IMR-90 (cell line): ENCODE measurements at regions not wholly inside any gene's neighbourhood (a gene's known extent, or its start where the extent isn't known, plus 50 kb on each side); places are given as distances from the start of the nearest gene placed in this dataset.

Experiments
- ATAC-seq: fragments of 200-7000 bp; cut with Tn5 transposase; 2 replicates; pipeline ENCODE4 v1.9.1; 2020; ENCODE audit warnings: low read depth, mild to moderate bottlenecking, moderate library complexity
- BruUV-seq: library from RNA; stranded (reverse); fragments of 400-500 nt; replicated peaks from 2 replicates; lab custom pipeline; 2021; lab: Mats Ljungman, UMichigan
- CTCF ChIA-PET: fragments of 300-600 bp; formaldehyde crosslinking; extraction: SDS; loops from one replicate; lab custom pipeline; 2021; ENCODE audit warnings: antibody characterized with exemption; lab: Yijun Ruan, JAX
- POLR2A ChIA-PET: fragments of 300-600 bp; sonication (Branson Sonifier 250); formaldehyde crosslinking; loops from one replicate; lab custom pipeline; 2022; ENCODE audit warnings: antibody characterized with exemption; ENCODE audit not compliant: unreplicated experiment; lab: Charles Lee
- DNase-seq: peaks from one replicate; pipeline ENCODE4 v3.0.0; 2013
- H2AFZ ChIP-seq: replicated peaks from 2 replicates; pipeline ENCODE3; 2013; ENCODE audit warnings: low read length, mild to moderate bottlenecking; ENCODE audit not compliant: poor library complexity
- H2AK5ac ChIP-seq: 2 replicates; pipeline ENCODE4 v1.6.1; 2013; ENCODE audit warnings: low read depth, low read length, inconsistent platforms
- H2AK9ac ChIP-seq: replicated peaks from 2 replicates; pipeline ENCODE3; 2013; ENCODE audit warnings: mild to moderate bottlenecking, low read depth, low read length, moderate library complexity; ENCODE audit not compliant: poor library complexity
- H2BK120ac ChIP-seq: 2 replicates; pipeline ENCODE4 v1.6.1; 2013; ENCODE audit warnings: low read depth, low read length, inconsistent platforms
- H2BK15ac ChIP-seq: 3 replicates; pipeline ENCODE4 v1.6.1; 2013; ENCODE audit warnings: low read depth, low read length, inconsistent platforms
- H2BK20ac ChIP-seq: 2 replicates; pipeline ENCODE4 v1.6.1; 2013; ENCODE audit warnings: low read depth, mild to moderate bottlenecking, inconsistent platforms, low read length, moderate library complexity
- H2BK5ac ChIP-seq: 2 replicates; pipeline ENCODE4 v1.6.1; 2013; ENCODE audit warnings: mild to moderate bottlenecking, low read depth, low read length, inconsistent platforms; ENCODE audit not compliant: poor library complexity, severe bottlenecking
- H3K14ac ChIP-seq: replicated peaks from 2 replicates; pipeline ENCODE4 v1.6.1; 2013; ENCODE audit warnings: low read depth, low read length, inconsistent platforms
- H3K18ac ChIP-seq: 2 replicates; pipeline ENCODE4 v1.6.1; 2013; ENCODE audit warnings: low read depth, low read length, control low read depth
- H3K23ac ChIP-seq: 2 replicates; pipeline ENCODE4 v1.6.1; 2013; ENCODE audit warnings: low read depth, low read length, inconsistent platforms
- H3K27ac ChIP-seq: 2 replicates; pipeline ENCODE4 v1.5.1; 2013; ENCODE audit warnings: mild to moderate bottlenecking, control low read depth, low read length; ENCODE audit not compliant: insufficient read depth
- H3K27me3 ChIP-seq: 2 replicates; pipeline ENCODE4 v1.6.1; 2013; ENCODE audit warnings: low read length; ENCODE audit not compliant: control insufficient read depth, insufficient read depth
- H3K36me3 ChIP-seq: 2 replicates; pipeline ENCODE4 v1.6.1; 2013; ENCODE audit warnings: low read length, mixed read lengths; ENCODE audit not compliant: control insufficient read depth, insufficient read depth
- H3K4ac ChIP-seq: 2 replicates; pipeline ENCODE4 v1.6.1; 2013; ENCODE audit warnings: low read depth, low read length, inconsistent platforms
- H3K4me1 ChIP-seq: 2 replicates; pipeline ENCODE4 v1.6.1; 2013; ENCODE audit warnings: low read length, mixed read lengths; ENCODE audit not compliant: control insufficient read depth, insufficient read depth
- H3K4me2 ChIP-seq: 2 replicates; pipeline ENCODE4 v1.6.1; 2013; ENCODE audit warnings: low read depth, mild to moderate bottlenecking, control low read depth, low read length, moderate library complexity
- H3K4me3 ChIP-seq: 2 replicates; pipeline ENCODE4 v1.5.1; 2013; ENCODE audit warnings: low read depth, mild to moderate bottlenecking, control low read depth, low read length, moderate library complexity; ENCODE audit not compliant: insufficient read depth
- H3K56ac ChIP-seq: 2 replicates; pipeline ENCODE4 v1.6.1; 2013; ENCODE audit warnings: low read length, inconsistent platforms; ENCODE audit not compliant: insufficient read depth; ENCODE audit errors: extremely low read depth
- H3K79me1 ChIP-seq, 2 experiments: 2 replicates each; pipeline ENCODE4 v1.6.1; 2013; ENCODE audit warnings: low read length in 2 of 2, inconsistent platforms in 1 of 2, low read depth in 1 of 2
- H3K9ac ChIP-seq: 2 replicates; pipeline ENCODE4 v1.6.1; 2013; ENCODE audit warnings: low read depth, low read length, control low read depth
- H3K9me1 ChIP-seq: 2 replicates; pipeline ENCODE4 v1.6.1; 2013; ENCODE audit warnings: low read length, inconsistent platforms; ENCODE audit not compliant: insufficient read depth
- H3K9me3 ChIP-seq: 2 replicates; pipeline ENCODE4 v1.6.1; 2013; ENCODE audit warnings: low read length; ENCODE audit not compliant: control insufficient read depth, insufficient read depth
- H4K20me1 ChIP-seq: 2 replicates; pipeline ENCODE4 v1.6.1; 2013; ENCODE audit warnings: low read length, inconsistent platforms; ENCODE audit not compliant: insufficient read depth
- H4K5ac ChIP-seq: 2 replicates; pipeline ENCODE4 v1.6.1; 2013; ENCODE audit warnings: mild to moderate bottlenecking, low read depth, low read length, control low read depth
- H4K8ac ChIP-seq, 2 experiments: 2 replicates each; pipeline ENCODE4 v1.6.1; 2013; ENCODE audit warnings: low read depth in 2 of 2, low read length in 2 of 2, control low read depth in 1 of 2, inconsistent platforms in 1 of 2
- H4K91ac ChIP-seq: 2 replicates; pipeline ENCODE4 v1.6.1; 2013; ENCODE audit warnings: low read depth, low read length, inconsistent platforms; ENCODE audit not compliant: insufficient read depth
- RAD21 ChIP-seq: IDR thresholded peaks from 2 replicates; pipeline ENCODE4 v1.6.1; 2012; ENCODE audit warnings: low read length, improper control_type of control experiment
- WGBS, 2 experiments: methylation state at CpG; one replicate each; pipeline versions ENCODE4 v1.1.5 to v1.1.7; 2013; ENCODE audit warnings: missing lambda C conversion rate in 2 of 2; ENCODE audit not compliant: insufficient read length in 1 of 2; ENCODE audit errors: extremely low coverage in 2 of 2; 5-methylcytosine and 5-hydroxymethylcytosine counted together
- dilution Hi-C: fragments of 300-500 bp; cut with HindIII; formaldehyde crosslinking; loops from one replicate; pipeline ENCODE4 v1.14.3; 2018; ENCODE audit warnings: low sequenced_read_pairs; ENCODE audit not compliant: unreplicated experiment
- in situ Hi-C: fragments of 300-500 bp; cut with MboI; formaldehyde crosslinking; loops from 3 replicates; pipeline ENCODE4 v1.14.3; 2019; ENCODE audit warnings: low sequenced_read_pairs, inconsistent platforms, mixed read lengths
- intact Hi-C: fragments of 100-400 bp; cut with micrococcal nuclease; formaldehyde crosslinking; loops from 2 replicates; pipeline ENCODE4 v1.10.0; 2022

- Histone ChIP-seq H3K27me3 (no peaks in the 10 kb centered on the region), H3K18ac (no peak overlapping the region), H3K36me3 (no peaks in the 10 kb centered on the region), H3K23ac (no peak overlapping the region), H4K5ac (no peak overlapping the region), H3K27ac (no peak overlapping the region), H2BK15ac (no peak overlapping the region), H2BK5ac (no peak overlapping the region), H2AFZ (no peak overlapping the region), H3K79me1 (no peaks in the 10 kb centered on the region), H4K8ac (no peak overlapping the region), H3K56ac (no peak overlapping the region), H3K4me1 (no peaks in the 10 kb centered on the region), H4K91ac (no peak overlapping the region), H2BK120ac (no peak overlapping the region), H3K4me3 (no peak overlapping the region), H3K9ac (no peak overlapping the region), H3K9me3 (peaks cover 67% of the 10 kb centered on the region), H3K9me1 (no peaks in the 10 kb centered on the region), H3K4me2 (no peak overlapping the region), H2BK20ac (no peak overlapping the region), H3K14ac (no peak overlapping the region), H4K20me1 (no peaks in the 10 kb centered on the region), H3K4ac (no peak overlapping the region), H2AK9ac (no peak overlapping the region), H2AK5ac (no peak overlapping the region)
- ATAC-seq (no peak), DNase-seq (no peak)
- in situ Hi-C loops: no loop called here
- intact Hi-C loops: no loop called here
- ChIA-PET CTCF (no interaction called here), POLR2A (no interaction called here)
- no TSS peak for BruUV-seq
- dilution Hi-C loops: no loop called here
- TF ChIP-seq RAD21: no peak
- 37% methylated on average over 2 of the region's 18 CpGs; no CpG with 5 or more reads in 1 of the 2 experiments for WGBS, 2 experiments
These were observed 207.4 kb upstream of the SOX1 start for GRCh38 chr13:111859354-111860230.
